SK-N-MC (cell line): ENCODE measurements at regions not wholly inside any gene's neighbourhood (a gene's known extent, or its start where the extent isn't known, plus 50 kb on each side); places are given as distances from the start of the nearest gene placed in this dataset.

Source experiments
- EZH2 ChIP-seq: fragments of 200-600 bp; sonication (generic); IDR thresholded peaks from one replicate; pipeline ENCODE4 v1.6.1; 2017; ENCODE audit warnings: antibody characterized with exemption
- POLR2AphosphoS5 ChIP-seq: IDR thresholded peaks from 2 replicates; pipeline ENCODE4 v1.6.1; 2012; ENCODE audit warnings: mild to moderate bottlenecking, low read depth, low read length, borderline replicate concordance

DNA sequence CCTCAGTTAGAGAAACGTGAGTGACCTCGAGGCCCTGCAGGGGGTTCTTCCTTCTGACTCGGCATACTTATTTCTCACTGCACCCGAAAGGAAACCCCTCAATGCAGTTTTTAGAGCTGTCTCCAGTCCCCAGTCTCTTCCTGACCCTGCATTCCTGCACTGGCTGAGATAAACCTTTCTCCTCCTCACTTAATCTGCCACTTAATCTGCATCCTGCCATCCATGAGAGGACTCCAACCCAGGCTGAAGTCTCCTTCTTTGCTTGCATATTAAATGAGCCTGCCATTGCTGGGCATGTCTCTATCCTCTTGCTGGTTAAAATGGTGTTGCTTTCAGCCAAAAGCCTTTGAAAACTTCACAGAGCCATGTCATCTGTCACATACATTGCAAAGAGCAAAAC is 125.6 kb upstream of the GATA6 start:
- TF ChIP-seq POLR2AphosphoS5 (no peak), EZH2 (no peak)
